NCI-H2196 treated with DMSO at 0.1 percent for 48 hours (cell line): ENCODE measurements at regions not wholly inside any gene's neighbourhood (a gene's known extent, or its start where the extent isn't known, plus 50 kb on each side); places are given as distances from the start of the nearest gene placed in this dataset.
A peak's percentile ranks its signal among the peaks of the same experiment; 100 is the strongest.
"Not testable (repeated sequence)": the region's sequence is repeated elsewhere in the genome, so short reads cannot be mapped to it uniquely, and the experiment has no call there.

Experiments
- DNase-seq: peaks from one replicate; lab custom pipeline; 2025; ENCODE audit not compliant: unreplicated experiment; lab: John Stamatoyannopoulos, UW

DNA sequence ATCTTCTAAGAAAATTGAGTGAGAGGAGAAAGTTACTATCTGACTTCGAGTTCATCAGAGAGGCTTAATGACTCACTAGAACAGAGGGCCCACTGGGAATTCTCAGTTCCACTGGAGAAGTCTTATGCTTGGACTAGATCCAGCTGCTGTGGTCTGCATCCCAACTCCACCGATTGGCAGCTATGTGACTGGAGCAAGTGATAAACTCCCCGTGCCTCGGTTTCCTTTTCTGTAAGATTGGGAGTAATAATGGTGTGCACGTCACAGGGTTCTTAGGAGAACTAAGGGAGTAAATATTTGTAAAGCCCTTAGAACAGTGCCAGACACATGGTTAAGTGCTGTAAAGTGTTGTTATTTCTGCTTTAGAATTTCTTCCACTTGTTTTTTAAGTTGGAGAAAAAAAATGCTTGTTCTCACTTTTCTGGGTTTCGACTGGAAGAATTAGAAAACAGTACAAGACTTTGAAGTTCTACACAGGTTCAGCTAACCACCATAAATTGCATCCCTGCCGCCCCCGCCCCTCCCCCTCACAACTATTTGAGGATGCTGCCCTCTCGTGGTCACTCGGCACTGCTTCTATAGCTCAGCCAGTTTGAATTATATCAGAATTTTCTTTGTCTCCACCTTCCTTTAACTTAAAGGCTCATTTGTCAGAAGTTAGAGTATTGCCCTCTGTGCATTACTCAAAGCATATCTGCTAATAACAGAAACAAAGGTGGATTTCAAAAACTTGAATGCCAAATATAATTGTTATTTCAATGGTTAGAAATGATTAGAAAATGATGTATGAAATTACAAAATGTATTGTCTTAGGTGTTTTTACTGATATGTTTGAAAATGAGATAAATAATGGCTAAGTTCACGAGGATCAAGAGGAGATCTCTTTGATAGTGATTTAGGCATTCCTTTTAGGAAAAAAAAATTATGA, 95.0 kb upstream of the IFNGR1 start:
- peak; percentile 67 for DNase-seq

DNA sequence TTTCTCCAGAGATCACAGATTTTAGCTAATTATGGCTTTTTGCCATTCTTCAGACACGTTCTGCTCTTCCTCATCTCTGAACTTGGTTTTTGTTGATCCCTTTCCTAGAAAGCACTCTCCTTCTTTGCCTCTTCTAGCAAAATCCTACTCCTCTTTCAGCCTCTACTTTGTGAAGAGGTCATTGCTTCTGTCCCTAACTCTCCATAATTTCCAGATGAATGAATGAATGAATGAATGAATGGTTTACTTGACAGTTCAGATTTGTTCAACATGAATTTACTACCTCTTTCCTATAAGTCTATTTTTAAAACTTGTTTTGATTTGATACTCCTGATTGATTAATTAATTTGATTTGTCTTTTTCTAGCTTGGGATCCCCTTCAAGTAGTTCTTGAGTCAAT, 94.0 kb upstream of the IFNGR1 start:
- no peak for DNase-seq

- DNase-seq: no peak
These were observed 92.8 kb upstream of the IFNGR1 start for GRCh38 chr6:137311940-137312339.

DNA sequence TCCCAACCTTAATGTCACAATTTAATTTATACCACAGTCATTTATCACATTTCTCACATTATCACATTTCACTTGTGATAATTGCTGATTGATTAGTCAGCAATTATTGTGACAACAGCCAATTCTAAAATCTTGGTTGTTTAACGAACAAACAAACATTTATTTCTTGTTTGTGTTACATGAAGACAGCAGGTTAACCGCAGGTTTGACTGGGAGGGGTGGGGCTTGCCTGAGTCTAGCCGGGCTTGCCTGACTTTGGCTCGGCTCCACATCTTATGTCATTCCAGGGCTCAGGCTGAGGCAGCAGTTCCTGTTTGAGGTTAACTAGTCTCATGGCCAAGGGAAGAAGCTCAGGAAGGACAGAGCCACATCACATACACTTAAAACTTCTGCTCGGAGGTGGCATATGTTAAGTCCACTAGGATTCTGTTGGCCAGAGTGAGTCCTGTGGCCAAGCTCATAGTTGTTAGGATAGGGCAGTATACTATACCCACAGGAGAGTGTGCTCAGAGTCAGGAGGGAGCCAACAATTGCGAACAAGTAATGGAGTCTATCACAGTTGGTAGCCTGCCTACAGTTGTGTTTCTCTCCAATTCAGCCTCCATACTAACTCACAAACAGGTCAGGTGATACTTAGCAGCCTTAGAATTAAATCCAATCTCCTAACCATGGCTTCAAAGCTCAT, 90.0 kb upstream of the IFNGR1 start:
- peak; percentile 77 for DNase-seq

DNA sequence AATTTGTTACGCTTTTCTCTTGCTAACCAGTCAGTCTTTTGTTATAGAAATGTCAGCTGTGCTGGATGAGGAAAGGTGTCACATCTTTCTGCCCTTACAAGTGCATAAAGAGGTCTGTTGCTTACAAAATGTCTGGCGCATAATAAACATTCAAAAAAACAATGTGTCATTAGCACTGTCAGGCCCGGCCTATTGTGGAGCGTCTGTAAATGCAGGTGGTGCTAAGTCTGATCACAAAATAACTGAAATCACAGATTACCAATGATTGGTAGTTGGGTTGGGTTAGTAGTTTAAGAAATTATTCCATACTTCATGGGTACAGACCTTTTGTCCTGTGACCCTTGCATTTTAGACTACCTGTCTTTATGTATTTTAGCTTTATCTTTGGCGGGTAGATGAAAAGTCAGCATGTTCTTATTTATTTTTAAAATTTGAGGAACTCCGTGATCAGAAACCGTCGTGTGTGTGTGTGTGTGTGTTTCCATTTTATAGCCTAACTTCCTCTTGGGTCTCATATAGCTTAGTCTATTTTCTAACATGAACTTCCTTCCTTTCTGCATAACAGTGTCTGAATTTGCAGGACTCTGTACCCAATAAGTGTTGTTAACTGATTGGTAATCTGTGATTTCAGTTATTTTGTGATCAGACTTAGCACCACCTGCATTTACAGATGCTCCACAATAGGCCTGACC, 88.1 kb upstream of the IFNGR1 start:
- DNase-seq: no peak

GRCh38 chr6:137305691-137306090, 86.5 kb upstream of the IFNGR1 start:
- DNase-seq: no peak

GRCh38 chr6:137304020-137304780, 85.0 kb upstream of the IFNGR1 start:
- DNase-seq: no peak

GRCh38 chr6:137303441-137303840, 84.3 kb upstream of the IFNGR1 start:
- DNase-seq: no peak

DNA sequence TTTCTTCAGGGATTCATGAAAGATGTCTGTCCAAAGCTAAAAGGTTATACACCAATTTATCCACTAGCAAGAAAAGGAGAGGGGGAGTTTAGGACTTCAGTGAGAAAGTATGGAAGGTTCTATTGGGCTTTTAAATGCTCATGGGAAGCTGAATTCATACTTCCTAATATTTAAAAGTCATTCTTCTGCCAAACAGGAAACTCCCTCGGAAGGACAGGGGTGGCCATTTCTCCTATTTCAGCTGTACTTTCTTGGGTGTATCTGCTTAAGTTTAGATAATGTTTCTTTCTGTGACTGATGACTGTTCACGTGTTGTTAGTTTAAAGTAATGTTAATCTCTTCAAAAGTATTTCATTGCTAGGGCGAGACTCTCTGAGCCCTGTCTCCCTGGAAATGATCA, 80.5 kb upstream of the IFNGR1 start:
- DNase-seq: no peak

DNA sequence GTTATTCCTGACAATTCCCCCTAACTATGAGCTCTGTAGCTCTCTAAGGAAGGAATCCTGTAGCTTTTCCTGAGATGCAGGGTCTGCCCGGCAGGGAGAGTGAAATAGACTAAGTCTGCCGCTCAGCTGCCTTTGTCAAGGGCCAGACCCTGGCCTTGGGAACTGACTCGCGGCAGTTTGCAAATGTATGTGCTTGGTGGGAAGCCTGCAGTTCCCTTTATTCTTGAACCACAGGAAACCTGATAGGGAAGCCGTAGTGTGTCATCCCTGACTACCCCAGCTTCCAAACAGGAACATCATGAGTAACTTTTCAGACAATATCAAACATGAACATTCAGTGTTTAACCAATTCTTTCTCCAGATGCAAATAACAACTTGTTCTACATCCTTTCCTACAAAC, 78.7 kb upstream of the IFNGR1 start:
- DNase-seq: no peak

DNA sequence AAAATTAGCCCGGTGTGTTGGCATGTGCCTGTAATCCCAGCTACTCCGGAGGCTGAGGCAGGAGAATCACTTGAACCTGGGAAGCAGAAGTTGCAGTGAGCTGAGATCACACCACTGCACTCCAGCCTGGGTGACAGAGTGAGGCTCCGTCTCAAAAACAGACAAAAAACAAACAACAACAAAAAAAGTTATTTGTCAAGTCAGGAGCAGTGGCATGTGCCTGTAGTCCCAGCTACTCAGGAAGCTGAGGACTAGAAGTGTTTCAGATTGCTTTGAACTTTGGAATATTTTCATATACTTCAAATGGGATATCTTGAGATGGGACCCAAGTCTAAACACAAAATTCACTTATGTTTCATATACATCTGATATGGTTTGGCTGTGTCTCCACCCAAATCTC, 73.1 kb upstream of the IFNGR1 start:
- DNase-seq: not testable (repeated sequence)

DNA sequence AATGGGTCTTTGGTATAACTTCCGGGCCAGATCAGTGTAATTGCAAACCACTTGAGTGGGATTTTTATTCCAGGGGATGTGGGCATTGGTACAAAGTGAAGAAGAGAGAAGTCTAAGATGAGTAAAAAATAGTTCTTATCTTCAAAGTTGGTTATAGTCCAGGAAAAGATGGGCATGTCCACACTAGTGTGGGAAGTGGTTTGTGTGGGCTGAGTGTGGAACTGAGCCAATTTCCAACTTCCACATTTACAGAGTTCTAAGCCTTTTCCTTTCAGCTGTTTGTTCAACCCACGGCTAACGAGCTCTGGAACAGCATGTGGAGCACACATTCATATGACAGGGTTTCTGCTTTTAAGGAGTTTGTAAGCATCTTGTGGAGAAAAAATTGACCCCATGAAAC, 72.3 kb upstream of the IFNGR1 start:
- no peak for DNase-seq

DNA sequence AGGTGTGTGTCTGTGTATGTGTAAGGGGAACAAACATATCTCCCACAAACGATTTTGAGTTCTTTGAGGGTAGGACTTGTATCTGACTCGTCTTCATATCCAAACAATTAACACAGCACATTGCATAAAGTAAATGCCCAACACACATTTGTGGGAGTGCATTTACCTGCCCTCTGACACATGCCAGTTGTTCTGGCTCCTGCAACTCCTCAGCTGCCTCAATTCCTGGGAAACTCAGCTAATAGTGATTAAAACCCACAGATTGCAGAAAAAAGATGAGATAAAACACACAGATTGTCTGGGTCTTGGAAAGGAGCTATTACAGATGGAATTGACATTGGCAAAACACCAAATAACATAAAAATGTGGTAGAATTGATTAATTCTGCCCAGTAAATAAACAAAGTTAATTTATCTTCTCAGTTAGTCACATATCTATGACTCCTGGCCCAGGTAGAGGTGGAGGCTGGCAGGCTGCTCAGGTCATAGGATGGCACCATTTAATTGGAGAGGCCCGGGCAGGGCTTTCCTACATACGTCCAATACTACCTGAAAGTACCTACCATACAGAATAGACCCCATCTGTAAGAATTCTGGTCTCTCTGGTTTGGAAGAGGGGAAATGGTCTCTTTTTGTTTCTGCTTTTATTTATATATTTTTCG, 71.5 kb upstream of the IFNGR1 start:
- no peak for DNase-seq

DNA sequence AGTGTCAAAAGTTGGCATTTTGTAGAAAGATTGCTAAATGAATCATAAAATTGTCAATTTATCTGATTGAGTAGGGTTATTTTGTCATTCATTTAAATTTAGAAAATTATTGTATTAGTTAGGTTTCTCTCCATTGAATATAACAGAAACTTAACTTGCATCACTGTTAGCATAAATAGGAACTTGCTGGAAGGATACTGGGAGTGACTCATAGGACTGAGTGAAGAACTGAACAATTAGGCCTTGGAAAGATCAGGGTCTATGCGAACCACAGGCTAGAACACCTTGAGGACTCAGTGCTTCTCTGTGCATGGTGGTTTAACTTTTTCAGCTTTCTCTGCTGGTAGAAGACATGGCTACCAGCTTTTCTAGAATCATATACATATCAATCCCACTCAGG, 67.7 kb upstream of the IFNGR1 start:
- DNase-seq: no peak

- DNase-seq: no peak
These were observed 67.2 kb upstream of the IFNGR1 start for GRCh38 chr6:137286368-137286767.

DNA sequence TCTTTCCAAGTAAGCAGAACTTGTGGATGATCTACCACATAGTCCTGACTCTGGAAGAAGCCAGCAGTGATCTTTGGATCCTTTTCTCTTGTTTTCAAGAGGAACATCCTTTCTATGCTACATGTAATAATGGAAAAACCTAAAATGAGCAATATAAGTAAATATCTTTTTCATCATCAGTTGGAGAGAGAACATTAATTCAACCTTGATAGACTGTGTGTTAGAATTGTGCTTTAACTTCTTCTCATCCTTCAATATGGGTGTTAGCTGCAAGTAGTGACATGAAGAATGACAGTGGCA, 65.6 kb upstream of the IFNGR1 start:
- no peak for DNase-seq

GRCh38 chr6:137283940-137284810, 65.0 kb upstream of the IFNGR1 start:
- peak; percentile 35 for DNase-seq

DNA sequence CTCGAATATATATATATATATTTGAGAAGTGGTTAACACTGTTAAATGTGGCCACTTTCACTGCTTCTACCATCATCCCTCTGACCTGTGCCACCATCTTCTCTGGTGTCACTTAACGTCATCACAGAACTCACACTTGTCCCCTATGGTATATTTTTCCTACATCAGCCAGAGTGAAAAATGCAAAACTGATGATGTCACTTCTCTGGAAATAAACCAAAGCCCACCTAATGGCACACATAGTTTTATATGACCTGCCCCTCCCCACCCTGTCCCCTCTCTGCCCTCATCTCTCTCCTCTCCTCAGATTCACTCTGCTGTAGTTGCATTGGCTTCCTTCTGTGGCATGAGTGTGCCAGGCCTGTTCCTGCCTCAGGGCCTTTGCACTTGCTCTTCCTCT, 63.9 kb upstream of the IFNGR1 start:
- DNase-seq: no peak

DNA sequence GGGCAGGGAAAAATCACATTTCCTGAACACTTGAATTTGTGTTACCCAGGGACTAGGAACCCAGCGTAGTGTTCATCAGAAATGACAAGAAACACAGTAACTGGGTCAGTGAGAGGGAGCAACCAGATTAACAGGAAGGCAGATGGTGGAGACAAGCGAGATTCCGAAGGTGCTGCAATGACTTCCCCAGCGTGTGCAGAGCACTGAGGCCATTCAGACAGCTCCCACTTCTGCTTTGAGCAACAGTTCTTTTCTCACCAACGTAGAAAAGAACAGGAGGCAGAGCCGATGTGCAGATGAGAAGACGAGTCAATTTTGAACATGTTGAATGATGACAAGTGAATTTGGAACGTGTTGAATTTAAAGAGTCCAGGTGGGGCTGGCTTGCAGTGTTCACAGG, 63.1 kb upstream of the IFNGR1 start:
- no peak for DNase-seq

GRCh38 chr6:137279279-137279678, 60.1 kb upstream of the IFNGR1 start:
- not testable (repeated sequence) for DNase-seq
